Heart left ventricle (tissue), 13 donors: ENCODE measurements at regions not wholly inside any gene's neighbourhood (a gene's known extent, or its start where the extent isn't known, plus 50 kb on each side); places are given as distances from the start of the nearest gene placed in this dataset.

Source experiments
- POLR2A ChIP-seq, 2 donors: fragments of 450-650 bp; IDR thresholded peaks; one replicate each; pipeline ENCODE4 v1.6.1; 2017; ENCODE audit warnings: antibody characterized with exemption in 2 of 2, mild to moderate bottlenecking in 2 of 2, moderate library complexity in 2 of 2
- TF ChIP-seq, protein P1 (sequence below), 12 donors: fragments of 200-600 bp; sonication (generic) in 4 of 12; IDR thresholded peaks; one replicate each; pipeline versions ENCODE4 v1.5.0 to v1.8.0; 2018 to 2022; ENCODE audit warnings: antibody characterized with exemption in 12 of 12, mild to moderate bottlenecking in 5 of 12
- donor health status: ischemic (EF 13 %, LVEDD 7.1; RV severe dilation, severe dysfunction).
- donor health status: DM: no; HTN: yes; CAD: no.
- donor health status: DM: no; HTN: no; CAD: no.
- donor health status: ischemic (EF 25% LVEDD 6.9; RV normal size, moderate dysfunction).
- donor health status: ischemic (EF 25% LVEDD 5.7; RV mildly dilated, moderate dysfunction).
- donor health status: ischemic (EF 35%, LVEDD 5.7; RV mildly dilated, moderate dysfunction).
- donor health status: nonischemic (EF 11% LVEDD 7.7; RV severe dilation, severe dysfunction).
- donor health status: DM: yes; HTN: yes; CAD: no.
- donor health status: PGD.
- donor health status: ischemic (EF 29% LVEDD 5.4; RV normal size, mild dysfunction).
- donor health status: nonischemic (EF 23%, LVEDD 6.1; RV moderate dilation, normal function).

DNA sequence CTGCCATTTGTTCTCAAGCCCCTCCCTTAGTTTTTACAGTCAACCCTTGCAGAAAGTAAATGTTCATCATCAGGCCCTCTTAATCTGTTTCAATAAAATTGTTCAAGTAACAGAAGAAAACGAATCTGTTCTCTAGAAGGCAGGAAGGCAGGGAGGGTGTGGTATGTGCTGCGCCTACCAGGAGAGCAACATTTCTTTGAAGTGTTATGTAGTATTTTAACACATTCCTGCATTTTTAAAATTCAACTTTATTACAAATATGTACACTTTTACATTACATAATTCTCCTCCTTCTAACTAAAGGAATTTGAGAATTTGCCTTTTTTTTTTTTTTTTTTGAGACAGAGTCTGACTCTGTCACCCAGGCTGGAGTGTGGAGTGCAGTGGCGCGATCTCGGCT lies 657.8 kb downstream of the MCTP2 start:
- TF ChIP-seq POLR2A (IDR thresholded peaks at IDR 0.05), result no peak
- TF ChIP-seq, protein P1, sequence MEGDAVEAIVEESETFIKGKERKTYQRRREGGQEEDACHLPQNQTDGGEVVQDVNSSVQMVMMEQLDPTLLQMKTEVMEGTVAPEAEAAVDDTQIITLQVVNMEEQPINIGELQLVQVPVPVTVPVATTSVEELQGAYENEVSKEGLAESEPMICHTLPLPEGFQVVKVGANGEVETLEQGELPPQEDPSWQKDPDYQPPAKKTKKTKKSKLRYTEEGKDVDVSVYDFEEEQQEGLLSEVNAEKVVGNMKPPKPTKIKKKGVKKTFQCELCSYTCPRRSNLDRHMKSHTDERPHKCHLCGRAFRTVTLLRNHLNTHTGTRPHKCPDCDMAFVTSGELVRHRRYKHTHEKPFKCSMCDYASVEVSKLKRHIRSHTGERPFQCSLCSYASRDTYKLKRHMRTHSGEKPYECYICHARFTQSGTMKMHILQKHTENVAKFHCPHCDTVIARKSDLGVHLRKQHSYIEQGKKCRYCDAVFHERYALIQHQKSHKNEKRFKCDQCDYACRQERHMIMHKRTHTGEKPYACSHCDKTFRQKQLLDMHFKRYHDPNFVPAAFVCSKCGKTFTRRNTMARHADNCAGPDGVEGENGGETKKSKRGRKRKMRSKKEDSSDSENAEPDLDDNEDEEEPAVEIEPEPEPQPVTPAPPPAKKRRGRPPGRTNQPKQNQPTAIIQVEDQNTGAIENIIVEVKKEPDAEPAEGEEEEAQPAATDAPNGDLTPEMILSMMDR (IDR thresholded peaks at IDR 0.05), result no peak
